22Rv1 (cell line): ENCODE measurements at regions not wholly inside any gene's neighbourhood (a gene's known extent, or its start where the extent isn't known, plus 50 kb on each side); places are given as distances from the start of the nearest gene placed in this dataset.

Experiments used
- ZFX ChIP-seq: fragments of 450-650 bp; IDR thresholded peaks from 2 replicates; pipeline ENCODE4 v1.6.1; 2017; ENCODE audit warnings: antibody characterized with exemption, borderline replicate concordance
- TF ChIP-seq, protein P1 (sequence below): fragments of 450-650 bp; IDR thresholded peaks from 2 replicates; pipeline ENCODE4 v1.5.1; 2017; ENCODE audit warnings: mild to moderate bottlenecking

DNA sequence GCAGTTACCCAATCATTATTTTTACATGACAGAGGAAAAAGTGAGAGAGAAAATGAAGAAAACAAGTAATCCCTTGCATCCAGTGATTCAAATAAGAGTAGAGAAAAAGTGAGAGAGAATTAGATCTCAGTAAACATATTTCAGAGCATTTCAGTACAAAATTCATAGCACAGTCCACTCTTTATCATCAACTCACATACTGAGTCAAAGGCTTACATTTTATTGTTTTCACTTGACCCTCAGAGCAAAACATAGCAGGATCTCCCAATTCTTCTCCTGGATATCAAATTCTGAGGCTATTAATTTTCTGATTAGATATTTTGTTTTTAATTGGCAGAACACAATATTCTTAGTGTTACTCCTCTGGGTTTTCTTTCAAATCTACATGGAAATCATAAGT is 1568.3 kb upstream of the PRR20A start:
- TF ChIP-seq, protein P1, sequence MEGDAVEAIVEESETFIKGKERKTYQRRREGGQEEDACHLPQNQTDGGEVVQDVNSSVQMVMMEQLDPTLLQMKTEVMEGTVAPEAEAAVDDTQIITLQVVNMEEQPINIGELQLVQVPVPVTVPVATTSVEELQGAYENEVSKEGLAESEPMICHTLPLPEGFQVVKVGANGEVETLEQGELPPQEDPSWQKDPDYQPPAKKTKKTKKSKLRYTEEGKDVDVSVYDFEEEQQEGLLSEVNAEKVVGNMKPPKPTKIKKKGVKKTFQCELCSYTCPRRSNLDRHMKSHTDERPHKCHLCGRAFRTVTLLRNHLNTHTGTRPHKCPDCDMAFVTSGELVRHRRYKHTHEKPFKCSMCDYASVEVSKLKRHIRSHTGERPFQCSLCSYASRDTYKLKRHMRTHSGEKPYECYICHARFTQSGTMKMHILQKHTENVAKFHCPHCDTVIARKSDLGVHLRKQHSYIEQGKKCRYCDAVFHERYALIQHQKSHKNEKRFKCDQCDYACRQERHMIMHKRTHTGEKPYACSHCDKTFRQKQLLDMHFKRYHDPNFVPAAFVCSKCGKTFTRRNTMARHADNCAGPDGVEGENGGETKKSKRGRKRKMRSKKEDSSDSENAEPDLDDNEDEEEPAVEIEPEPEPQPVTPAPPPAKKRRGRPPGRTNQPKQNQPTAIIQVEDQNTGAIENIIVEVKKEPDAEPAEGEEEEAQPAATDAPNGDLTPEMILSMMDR, result no peak
- no peak for TF ChIP-seq ZFX
